22Rv1 (cell line): ENCODE measurements at regions not wholly inside any gene's neighbourhood (a gene's known extent, or its start where the extent isn't known, plus 50 kb on each side); places are given as distances from the start of the nearest gene placed in this dataset.

ENCODE experiments used
- ZFX ChIP-seq: fragments of 450-650 bp; IDR thresholded peaks from 2 replicates; pipeline ENCODE4 v1.6.1; 2017; ENCODE audit warnings: antibody characterized with exemption, borderline replicate concordance
- TF ChIP-seq, protein P1 (sequence below): fragments of 450-650 bp; IDR thresholded peaks from 2 replicates; pipeline ENCODE4 v1.5.1; 2017; ENCODE audit warnings: mild to moderate bottlenecking

DNA sequence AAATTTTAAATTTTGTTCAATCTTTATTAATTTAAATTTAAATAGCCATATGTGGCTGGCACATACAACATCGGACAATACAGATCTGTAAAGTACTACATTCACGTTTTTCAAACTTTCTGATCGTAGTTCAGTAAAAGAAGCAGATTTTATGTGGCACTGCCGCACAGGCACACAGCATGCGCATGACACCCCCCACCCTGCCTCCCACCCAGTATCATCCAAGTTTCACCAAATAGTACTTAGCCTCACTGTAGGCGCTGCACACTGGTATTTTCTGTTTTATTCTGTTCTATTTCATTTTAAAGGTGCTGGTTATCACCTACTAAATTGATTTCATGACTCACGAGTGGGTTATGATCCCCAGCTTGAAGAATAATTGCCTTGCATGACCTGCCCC, 159.9 kb downstream of the HIPK3 start:
- TF ChIP-seq, protein P1, sequence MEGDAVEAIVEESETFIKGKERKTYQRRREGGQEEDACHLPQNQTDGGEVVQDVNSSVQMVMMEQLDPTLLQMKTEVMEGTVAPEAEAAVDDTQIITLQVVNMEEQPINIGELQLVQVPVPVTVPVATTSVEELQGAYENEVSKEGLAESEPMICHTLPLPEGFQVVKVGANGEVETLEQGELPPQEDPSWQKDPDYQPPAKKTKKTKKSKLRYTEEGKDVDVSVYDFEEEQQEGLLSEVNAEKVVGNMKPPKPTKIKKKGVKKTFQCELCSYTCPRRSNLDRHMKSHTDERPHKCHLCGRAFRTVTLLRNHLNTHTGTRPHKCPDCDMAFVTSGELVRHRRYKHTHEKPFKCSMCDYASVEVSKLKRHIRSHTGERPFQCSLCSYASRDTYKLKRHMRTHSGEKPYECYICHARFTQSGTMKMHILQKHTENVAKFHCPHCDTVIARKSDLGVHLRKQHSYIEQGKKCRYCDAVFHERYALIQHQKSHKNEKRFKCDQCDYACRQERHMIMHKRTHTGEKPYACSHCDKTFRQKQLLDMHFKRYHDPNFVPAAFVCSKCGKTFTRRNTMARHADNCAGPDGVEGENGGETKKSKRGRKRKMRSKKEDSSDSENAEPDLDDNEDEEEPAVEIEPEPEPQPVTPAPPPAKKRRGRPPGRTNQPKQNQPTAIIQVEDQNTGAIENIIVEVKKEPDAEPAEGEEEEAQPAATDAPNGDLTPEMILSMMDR = no peak
- no peak for TF ChIP-seq ZFX
